ENCODE measurements at regions not wholly inside any gene's neighbourhood (a gene's known extent, or its start where the extent isn't known, plus 50 kb on each side); places are given as distances from the start of the nearest gene placed in this dataset.

- intact Hi-C loops (cut with micrococcal nuclease) = no loop called here
- H3K27ac ChIP-seq (ENCODE audit: low read length in 2 of 2) = no peak overlapping the region
- Mint-ChIP-seq H3K9me3 (ENCODE audit: insufficient read depth) (no peaks in the 10 kb centered on the region), H3K27me3 (no peaks in the 10 kb centered on the region), H3K27ac (no peak overlapping the region), H3K4me1 (no peaks in the 10 kb centered on the region), H3K4me3 (no peak overlapping the region)
- H3K36me3 ChIP-seq (replicated peaks in 1 of 2; ENCODE audit: control extremely low read depth in 1 of 2, control insufficient read depth in 1 of 2, extremely low read depth in 1 of 2, insufficient read depth in 2 of 2, low read length in 1 of 2) = no peaks in the 10 kb centered on the region
- H2AFZ ChIP-seq (ENCODE audit: insufficient read depth, low read depth, low read length, poor library complexity, severe bottlenecking) = no peak overlapping the region
- ATAC-seq (ENCODE audit: low read depth) = no peak
- no peak for TF ChIP-seq EZH2 (IDR thresholded peaks at IDR 0.05; ENCODE audit: borderline replicate concordance, insufficient read depth, low read depth, low read length, poor library complexity, severe bottlenecking)
- TF ChIP-seq CTCF (IDR thresholded peaks at IDR 0.05) = no peak
- POLR2A ChIA-PET = no interaction called here
- H3K27me3 ChIP-seq (replicated peaks in 1 of 4; ENCODE audit: control extremely low read depth in 1 of 4, control insufficient read depth in 3 of 4, insufficient read depth in 4 of 4, low read length in 3 of 4) = no peaks in the 10 kb centered on the region
- H3K4me3 ChIP-seq (ENCODE audit: control extremely low read depth in 1 of 5, extremely low read depth in 1 of 5, insufficient read depth in 1 of 5, low read depth in 2 of 5, low read length in 4 of 5) = no peak overlapping the region
- no peaks in the 10 kb centered on the region for H4K20me1 ChIP-seq (ENCODE audit: control insufficient read depth, insufficient read depth, low read length, poor library complexity, severe bottlenecking)
- no peaks in the 10 kb centered on the region for H3K79me2 ChIP-seq (ENCODE audit: control insufficient read depth, insufficient read depth, low read length)
- no peak overlapping the region for H3K9ac ChIP-seq (ENCODE audit: low read length)
- DNase-seq = no peak
- no peak overlapping the region for H3K4me2 ChIP-seq (replicated peaks; ENCODE audit: low read depth, low read length, poor library complexity, severe bottlenecking)
- H3K4me1 ChIP-seq (ENCODE audit: control insufficient read depth in 2 of 2, insufficient read depth in 2 of 2, low read length in 2 of 2) = no peaks in the 10 kb centered on the region
- H3K9me3 ChIP-seq (ENCODE audit: control extremely low read depth in 1 of 3, control insufficient read depth in 2 of 3, insufficient read depth in 1 of 3, low read length in 2 of 3) = no peaks in the 10 kb centered on the region
- no CpG with 5 or more reads among the region's 4 CpGs for WGBS (ENCODE audit: insufficient coverage)
- CTCF ChIA-PET = no interaction called here
Observed at GRCh38 chr5:136527311-136527710, 162.0 kb upstream of the TRPC7 start.

- Histone ChIP-seq H3K27ac (ENCODE audit: low read length in 2 of 2) (no peak overlapping the region), H4K20me1 (ENCODE audit: control insufficient read depth, insufficient read depth, low read length, poor library complexity, severe bottlenecking) (no peaks in the 10 kb centered on the region), H3K27me3 (replicated peaks in 1 of 4; ENCODE audit: control extremely low read depth in 1 of 4, control insufficient read depth in 3 of 4, insufficient read depth in 4 of 4, low read length in 3 of 4) (no peaks in the 10 kb centered on the region), H3K4me3 (ENCODE audit: control extremely low read depth in 1 of 5, extremely low read depth in 1 of 5, insufficient read depth in 1 of 5, low read depth in 2 of 5, low read length in 4 of 5) (no peak overlapping the region), H3K9ac (ENCODE audit: low read length) (no peak overlapping the region), H3K4me2 (replicated peaks; ENCODE audit: low read depth, low read length, poor library complexity, severe bottlenecking) (no peak overlapping the region), H3K9me3 (ENCODE audit: control extremely low read depth in 1 of 3, control insufficient read depth in 2 of 3, insufficient read depth in 1 of 3, low read length in 2 of 3) (no peaks in the 10 kb centered on the region), H3K36me3 (replicated peaks in 1 of 2; ENCODE audit: control extremely low read depth in 1 of 2, control insufficient read depth in 1 of 2, extremely low read depth in 1 of 2, insufficient read depth in 2 of 2, low read length in 1 of 2) (no peaks in the 10 kb centered on the region), H3K4me1 (ENCODE audit: control insufficient read depth in 2 of 2, insufficient read depth in 2 of 2, low read length in 2 of 2) (no peaks in the 10 kb centered on the region), H3K79me2 (ENCODE audit: control insufficient read depth, insufficient read depth, low read length) (no peaks in the 10 kb centered on the region), H2AFZ (ENCODE audit: insufficient read depth, low read depth, low read length, poor library complexity, severe bottlenecking) (no peak overlapping the region)
- DNase-seq = no peak
- ChIA-PET CTCF (no interaction called here), POLR2A (no interaction called here)
- Mint-ChIP-seq H3K4me3 (no peak overlapping the region), H3K4me1 (no peaks in the 10 kb centered on the region), H3K27ac (no peak overlapping the region), H3K27me3 (no peaks in the 10 kb centered on the region), H3K9me3 (ENCODE audit: insufficient read depth) (no peaks in the 10 kb centered on the region)
- ATAC-seq (ENCODE audit: low read depth) = no peak
- TF ChIP-seq EZH2 (IDR thresholded peaks at IDR 0.05; ENCODE audit: borderline replicate concordance, insufficient read depth, low read depth, low read length, poor library complexity, severe bottlenecking) = no peak
- no peak for TF ChIP-seq CTCF (IDR thresholded peaks at IDR 0.05)
- intact Hi-C loops (cut with micrococcal nuclease) = no loop called here
- WGBS (ENCODE audit: insufficient coverage) = 80% methylated on average over 2 of the region's 5 CpGs
Observed at GRCh38 chr5:136526791-136527190, 161.4 kb upstream of the TRPC7 start.
